Effector memory CD4-positive, alpha-beta T cell (primary cell): ENCODE measurements at regions not wholly inside any gene's neighbourhood (a gene's known extent, or its start where the extent isn't known, plus 50 kb on each side); places are given as distances from the start of the nearest gene placed in this dataset.

Experiments
- DNase-seq, 3 donors: peaks; one replicate each; pipeline ENCODE4 v3.0.0-alpha.2; 2020
- H3K27ac ChIP-seq: 2 replicates; pipeline ENCODE4 v1.7.0; 2013; ENCODE audit warnings: mild to moderate bottlenecking, low read length, moderate library complexity; ENCODE audit not compliant: insufficient read depth, poor library complexity, severe bottlenecking
- H3K27me3 ChIP-seq: replicated peaks from 2 replicates; pipeline ENCODE4 v1.7.0; 2013; ENCODE audit warnings: mild to moderate bottlenecking, low read length; ENCODE audit not compliant: insufficient read depth, control insufficient read depth, poor library complexity, severe bottlenecking
- H3K36me3 ChIP-seq: 2 replicates; pipeline ENCODE4 v1.7.0; 2013; ENCODE audit warnings: mild to moderate bottlenecking, low read length, moderate library complexity; ENCODE audit not compliant: control insufficient read depth, insufficient read depth
- H3K4me1 ChIP-seq: 2 replicates; pipeline ENCODE4 v1.7.0; 2013; ENCODE audit warnings: low read length, mild to moderate bottlenecking; ENCODE audit not compliant: control insufficient read depth, insufficient read depth, poor library complexity, severe bottlenecking
- H3K4me3 ChIP-seq: 2 replicates; pipeline ENCODE4 v1.7.0; 2013; ENCODE audit warnings: low read length, low read depth, mild to moderate bottlenecking; ENCODE audit not compliant: insufficient read depth, poor library complexity, severe bottlenecking
- H3K9me3 ChIP-seq: 2 replicates; pipeline ENCODE4 v1.7.0; 2013; ENCODE audit warnings: mild to moderate bottlenecking, low read length, moderate library complexity; ENCODE audit not compliant: control insufficient read depth

DNA sequence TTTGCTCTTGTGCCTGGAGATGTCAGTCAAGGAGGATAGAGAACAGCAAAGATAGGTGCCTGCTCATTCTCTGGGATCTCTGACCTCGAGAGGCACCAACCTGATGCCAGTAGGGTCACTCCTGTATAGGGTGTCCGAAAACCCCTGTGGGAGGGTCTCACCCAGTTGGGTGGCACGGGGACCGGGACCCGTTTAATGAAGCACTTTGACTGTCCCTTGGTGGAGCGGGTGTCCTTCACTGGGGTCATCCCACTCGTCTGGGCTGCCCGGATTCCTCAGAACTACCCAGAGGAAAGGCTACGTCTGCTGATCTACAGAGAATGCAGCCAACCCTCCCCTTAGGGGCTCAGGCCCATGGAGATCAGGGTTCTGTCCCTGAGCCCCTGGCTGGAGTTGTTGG, 157.6 kb downstream of the CAPZA3 start:
- Histone ChIP-seq H3K4me3 (no peak overlapping the region), H3K36me3 (no peaks in the 10 kb centered on the region), H3K27me3 (no peaks in the 10 kb centered on the region), H3K9me3 (no peaks in the 10 kb centered on the region), H3K27ac (no peak overlapping the region), H3K4me1 (no peaks in the 10 kb centered on the region)
- DNase-seq = no peak

DNA sequence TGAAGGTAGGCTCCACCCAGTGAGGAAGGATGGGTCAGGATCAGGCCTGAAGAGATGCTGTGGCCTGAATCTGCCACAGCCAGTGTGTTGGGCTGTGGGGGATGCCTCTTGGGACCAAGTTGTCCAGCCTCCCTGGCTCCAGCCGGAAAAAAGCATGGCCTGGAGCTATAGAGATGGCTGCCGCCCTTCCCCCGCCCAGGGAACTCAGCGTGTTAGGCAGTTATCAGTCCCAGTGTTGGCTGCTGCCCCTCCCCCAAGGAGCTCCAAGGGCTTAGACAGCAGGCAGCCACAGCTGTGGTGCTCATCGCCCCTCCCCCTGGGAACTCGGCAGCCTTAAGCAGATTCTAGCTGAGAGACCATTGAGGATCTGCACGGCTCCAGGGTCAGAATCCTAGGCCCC, 158.0 kb downstream of the CAPZA3 start:
- no peaks in the 10 kb centered on the region for H3K9me3 ChIP-seq
- no peaks in the 10 kb centered on the region for H3K27me3 ChIP-seq
- H3K36me3 ChIP-seq = no peaks in the 10 kb centered on the region
- H3K4me1 ChIP-seq = no peaks in the 10 kb centered on the region
- no peak for DNase-seq
- no peak overlapping the region for H3K4me3 ChIP-seq
- no peak overlapping the region for H3K27ac ChIP-seq

DNA sequence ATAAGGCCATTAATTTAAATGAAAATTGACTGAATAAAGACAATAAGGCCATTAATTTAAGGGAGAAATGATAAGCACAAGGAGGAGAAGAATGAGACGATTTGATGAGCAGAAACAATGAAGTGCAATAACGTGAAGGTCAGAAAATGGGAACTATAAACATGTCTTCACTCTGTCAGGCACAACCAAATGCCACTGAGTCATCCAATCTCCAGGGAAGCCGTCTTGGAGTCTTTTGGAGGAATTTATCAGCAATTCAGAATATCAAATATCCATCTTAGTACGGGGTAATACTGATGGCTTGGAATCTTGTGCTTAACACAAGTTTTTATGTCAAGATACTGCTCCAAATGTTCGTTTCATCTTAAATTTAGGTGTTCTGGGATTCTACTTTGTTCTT, 159.9 kb downstream of the CAPZA3 start:
- H3K4me1 ChIP-seq = no peaks in the 10 kb centered on the region
- H3K27ac ChIP-seq = no peak overlapping the region
- no peaks in the 10 kb centered on the region for H3K36me3 ChIP-seq
- H3K9me3 ChIP-seq = no peaks in the 10 kb centered on the region
- no peak overlapping the region for H3K4me3 ChIP-seq
- DNase-seq = no peak
- H3K27me3 ChIP-seq = no peaks in the 10 kb centered on the region

GRCh38 chr12:18898470-18898869, 160.6 kb downstream of the CAPZA3 start:
- H3K27me3 ChIP-seq = no peaks in the 10 kb centered on the region
- H3K27ac ChIP-seq = no peak overlapping the region
- H3K4me1 ChIP-seq = no peaks in the 10 kb centered on the region
- no peaks in the 10 kb centered on the region for H3K36me3 ChIP-seq
- no peaks in the 10 kb centered on the region for H3K9me3 ChIP-seq
- DNase-seq = no peak
- H3K4me3 ChIP-seq = no peak overlapping the region

- Histone ChIP-seq H3K27ac (no peak overlapping the region), H3K9me3 (no peaks in the 10 kb centered on the region), H3K27me3 (no peaks in the 10 kb centered on the region), H3K4me3 (no peak overlapping the region), H3K36me3 (no peaks in the 10 kb centered on the region), H3K4me1 (no peaks in the 10 kb centered on the region)
- DNase-seq = no peak
Measured at GRCh38 chr12:18899162-18899561, 161.2 kb downstream of the CAPZA3 start.

GRCh38 chr12:18899678-18900317, 161.9 kb downstream of the CAPZA3 start:
- Histone ChIP-seq H3K27me3 (no peaks in the 10 kb centered on the region), H3K9me3 (no peaks in the 10 kb centered on the region), H3K27ac (no peak overlapping the region), H3K4me1 (no peaks in the 10 kb centered on the region), H3K36me3 (no peaks in the 10 kb centered on the region), H3K4me3 (no peak overlapping the region)
- DNase-seq = no peak

DNA sequence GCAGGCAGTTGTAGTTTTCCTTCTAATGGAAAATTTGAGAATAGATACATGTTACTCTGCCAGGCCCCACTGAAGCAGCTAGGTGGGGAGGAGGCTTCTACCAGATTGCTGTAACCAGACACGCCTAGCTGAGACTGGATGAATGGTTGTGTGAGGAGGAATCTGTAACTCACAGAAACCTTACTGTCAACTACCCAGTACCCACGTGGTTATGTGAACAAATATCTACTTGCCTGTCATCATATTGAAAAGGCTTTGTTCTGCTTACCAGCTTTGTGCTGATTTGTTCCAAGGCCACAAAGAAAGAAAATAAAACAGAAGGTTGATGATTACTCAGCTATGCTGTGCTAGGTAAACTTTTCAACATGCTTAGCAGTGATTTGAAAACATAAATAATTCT, 167.2 kb downstream of the CAPZA3 start:
- Histone ChIP-seq H3K4me3 (no peak overlapping the region), H3K9me3 (no peaks in the 10 kb centered on the region), H3K27me3 (no peaks in the 10 kb centered on the region), H3K4me1 (no peaks in the 10 kb centered on the region), H3K36me3 (no peaks in the 10 kb centered on the region), H3K27ac (no peak overlapping the region)
- no peak for DNase-seq

DNA sequence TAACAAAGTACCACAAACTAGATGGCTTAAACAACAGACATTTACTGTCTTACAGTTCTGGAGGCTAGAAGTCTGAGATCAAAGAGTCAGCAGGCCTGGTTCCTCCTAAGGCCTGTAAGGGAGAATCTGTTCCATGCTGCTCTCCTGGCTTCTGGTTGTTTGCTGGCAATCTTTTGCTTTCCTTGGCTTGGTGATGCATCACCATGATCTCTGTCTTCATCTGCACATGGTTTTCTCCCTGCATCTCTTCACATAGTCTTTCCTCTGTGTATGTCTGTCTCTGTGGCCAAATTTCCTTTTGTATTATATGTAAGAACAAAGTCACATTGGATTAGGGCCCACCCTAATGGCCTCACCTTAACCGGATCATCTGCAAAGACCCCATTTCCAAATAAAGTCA, 168.5 kb downstream of the CAPZA3 start:
- Histone ChIP-seq H3K36me3 (no peaks in the 10 kb centered on the region), H3K27ac (no peak overlapping the region), H3K9me3 (no peaks in the 10 kb centered on the region), H3K27me3 (no peaks in the 10 kb centered on the region), H3K4me1 (no peaks in the 10 kb centered on the region), H3K4me3 (no peak overlapping the region)
- no peak for DNase-seq

DNA sequence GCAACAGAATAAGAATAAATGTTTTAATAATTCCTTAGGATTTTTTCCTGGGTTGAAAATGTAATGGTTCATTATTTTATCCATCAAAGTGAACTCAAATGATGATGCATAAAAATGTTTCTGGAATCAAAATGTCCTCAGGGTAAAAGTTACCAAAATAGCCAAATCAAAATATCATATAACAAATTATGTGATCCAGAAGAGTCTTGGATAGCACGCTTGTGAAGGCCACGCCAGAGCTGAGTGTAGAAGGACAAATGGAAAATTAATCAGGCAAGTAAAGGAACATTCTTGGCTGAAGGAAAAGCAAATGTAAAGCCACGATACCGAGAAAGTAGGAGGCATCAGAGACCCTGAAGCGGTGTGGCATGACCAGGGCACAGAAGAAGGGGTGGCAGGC, 169.2 kb downstream of the CAPZA3 start:
- Histone ChIP-seq H3K27me3 (no peaks in the 10 kb centered on the region), H3K4me1 (no peaks in the 10 kb centered on the region), H3K4me3 (no peak overlapping the region), H3K27ac (no peak overlapping the region), H3K36me3 (no peaks in the 10 kb centered on the region), H3K9me3 (no peaks in the 10 kb centered on the region)
- no peak for DNase-seq

GRCh38 chr12:18907728-18908127, 169.8 kb downstream of the CAPZA3 start:
- Histone ChIP-seq H3K36me3 (no peaks in the 10 kb centered on the region), H3K9me3 (no peaks in the 10 kb centered on the region), H3K4me3 (no peak overlapping the region), H3K27me3 (no peaks in the 10 kb centered on the region), H3K4me1 (no peaks in the 10 kb centered on the region), H3K27ac (no peak overlapping the region)
- no peak for DNase-seq
